WERI-Rb-1 (cell line): ENCODE measurements at regions not wholly inside any gene's neighbourhood (a gene's known extent, or its start where the extent isn't known, plus 50 kb on each side); places are given as distances from the start of the nearest gene placed in this dataset.
"Not testable (repeated sequence)": the region's sequence is repeated elsewhere in the genome, so short reads cannot be mapped to it uniquely, and the experiment has no call there.

Source experiments
- DNase-seq: peaks from one replicate; pipeline ENCODE4 v3.0.0-alpha.2; 2020
- H3K27ac ChIP-seq: fragments of 250-450 bp; sonication (Bioruptor Pico); 2 replicates; pipeline ENCODE4 v1.5.1; 2020; ENCODE audit warnings: mild to moderate bottlenecking, moderate library complexity
- H3K27me3 ChIP-seq: fragments of 250-450 bp; sonication (Bioruptor Pico); 2 replicates; pipeline ENCODE4 v1.5.1; 2021; ENCODE audit warnings: mild to moderate bottlenecking, low read depth, moderate library complexity; ENCODE audit not compliant: insufficient read depth, severe bottlenecking
- H3K36me3 ChIP-seq: fragments of 250-450 bp; sonication (Bioruptor Pico); 2 replicates; pipeline ENCODE4 v1.5.1; 2020; ENCODE audit warnings: mild to moderate bottlenecking, moderate library complexity
- H3K4me3 ChIP-seq: 2 replicates; pipeline ENCODE4 v1.5.1; 2011; ENCODE audit warnings: low read depth, mild to moderate bottlenecking, control low read depth, low read length
- H3K9me3 ChIP-seq: fragments of 250-450 bp; sonication (Bioruptor Pico); 2 replicates; pipeline ENCODE4 v1.5.1; 2021; ENCODE audit warnings: mild to moderate bottlenecking, moderate library complexity; ENCODE audit not compliant: severe bottlenecking
- CTCF ChIP-seq: IDR thresholded peaks from 2 replicates; pipeline ENCODE4 v1.5.1; 2011; ENCODE audit warnings: low read depth, mild to moderate bottlenecking, control low read depth, inconsistent platforms, low read length

DNA sequence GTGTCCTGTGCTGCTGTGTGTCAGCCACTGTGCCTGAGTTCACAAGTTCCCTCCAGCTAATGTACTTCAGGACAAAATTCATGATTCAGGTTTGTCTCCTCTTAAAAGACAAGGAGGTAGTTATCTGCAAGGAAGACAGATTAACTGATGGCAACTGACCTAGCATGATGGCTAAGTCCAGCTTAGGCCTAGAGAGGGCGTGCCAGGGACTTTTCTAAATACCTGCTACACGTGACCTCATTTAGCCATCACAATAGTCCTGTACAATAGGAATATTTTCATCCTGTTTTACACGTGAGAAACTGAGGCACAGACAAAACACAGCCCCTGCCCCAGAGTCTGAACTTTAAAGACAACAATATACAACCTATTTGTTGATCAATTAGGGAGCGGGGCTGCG lies 275.7 kb downstream of the XPNPEP1 start:
- H3K27me3 ChIP-seq: no peaks in the 10 kb centered on the region
- no peaks in the 10 kb centered on the region for H3K36me3 ChIP-seq
- DNase-seq: peak; percentile 52
- peaks cover 2% of the 10 kb centered on the region for H3K9me3 ChIP-seq
- H3K27ac ChIP-seq: no peak overlapping the region
- peak; percentile 63 for TF ChIP-seq CTCF
- H3K4me3 ChIP-seq: no peak overlapping the region

- no peak overlapping the region for H3K27ac ChIP-seq
- no peak for DNase-seq
- no peaks in the 10 kb centered on the region for H3K36me3 ChIP-seq
- no peak for TF ChIP-seq CTCF
- peaks cover 8% of the 10 kb centered on the region for H3K9me3 ChIP-seq
- H3K27me3 ChIP-seq: no peaks in the 10 kb centered on the region
- no peak overlapping the region for H3K4me3 ChIP-seq
Measured at GRCh38 chr10:109633846-109634245, 289.5 kb downstream of the XPNPEP1 start.

GRCh38 chr10:109633017-109633416 lies 290.3 kb downstream of the XPNPEP1 start:
- H3K4me3 ChIP-seq, H3K27ac ChIP-seq, H3K9me3 ChIP-seq, H3K27me3 ChIP-seq, H3K36me3 ChIP-seq, DNase-seq: not testable (repeated sequence)

DNA sequence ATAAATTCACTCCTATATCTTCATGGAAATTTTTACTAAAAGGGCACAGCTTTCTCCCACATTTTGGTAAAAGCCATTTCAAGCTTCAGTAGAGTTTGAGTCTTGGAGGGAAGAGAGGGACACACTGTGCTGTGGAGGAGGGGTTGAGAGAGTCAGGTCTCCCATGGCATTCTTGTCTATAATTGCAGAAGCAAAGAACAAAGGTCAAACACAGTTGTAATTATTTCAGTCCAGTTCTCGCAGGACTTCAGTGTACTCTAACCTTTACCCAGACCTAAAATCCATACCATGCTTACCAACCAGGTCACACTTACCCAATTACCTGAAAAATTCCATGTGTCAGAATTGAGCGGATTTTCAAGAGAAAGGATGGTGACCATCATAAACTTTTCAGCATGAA lies 298.4 kb downstream of the XPNPEP1 start:
- no peak for DNase-seq
- Histone ChIP-seq H3K27ac (no peak overlapping the region), H3K27me3 (no peaks in the 10 kb centered on the region), H3K36me3 (no peaks in the 10 kb centered on the region), H3K9me3 (no peaks in the 10 kb centered on the region), H3K4me3 (no peak overlapping the region)
- TF ChIP-seq CTCF: no peak

DNA sequence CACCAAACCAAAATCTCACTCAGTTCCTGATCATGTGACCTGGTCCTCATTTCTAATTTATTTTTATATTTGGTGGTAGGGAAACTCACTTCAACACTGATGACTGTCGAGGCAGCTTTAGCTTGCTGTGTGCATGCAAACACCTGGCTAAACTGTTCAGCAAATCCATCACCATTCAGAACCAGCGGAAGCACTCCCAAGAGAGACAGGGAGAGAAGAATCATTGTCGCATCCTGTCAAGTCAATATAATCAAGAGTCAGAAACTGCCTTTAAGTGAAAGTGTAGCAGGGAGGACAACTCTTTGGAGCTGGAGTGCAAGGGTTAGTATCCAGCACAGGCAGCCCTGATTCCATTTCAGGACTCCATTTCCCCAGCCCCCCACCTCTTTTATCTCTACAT lies 300.7 kb downstream of the XPNPEP1 start:
- Histone ChIP-seq H3K27me3 (no peaks in the 10 kb centered on the region), H3K27ac (no peak overlapping the region), H3K9me3 (no peaks in the 10 kb centered on the region), H3K36me3 (no peaks in the 10 kb centered on the region), H3K4me3 (no peak overlapping the region)
- no peak for TF ChIP-seq CTCF
- no peak for DNase-seq

- Histone ChIP-seq H3K27me3 (no peaks in the 10 kb centered on the region), H3K9me3 (no peaks in the 10 kb centered on the region), H3K27ac (no peak overlapping the region), H3K36me3 (no peaks in the 10 kb centered on the region), H3K4me3 (no peak overlapping the region)
- DNase-seq: no peak
- no peak for TF ChIP-seq CTCF
Measured at GRCh38 chr10:109620396-109620795, 302.9 kb downstream of the XPNPEP1 start.

DNA sequence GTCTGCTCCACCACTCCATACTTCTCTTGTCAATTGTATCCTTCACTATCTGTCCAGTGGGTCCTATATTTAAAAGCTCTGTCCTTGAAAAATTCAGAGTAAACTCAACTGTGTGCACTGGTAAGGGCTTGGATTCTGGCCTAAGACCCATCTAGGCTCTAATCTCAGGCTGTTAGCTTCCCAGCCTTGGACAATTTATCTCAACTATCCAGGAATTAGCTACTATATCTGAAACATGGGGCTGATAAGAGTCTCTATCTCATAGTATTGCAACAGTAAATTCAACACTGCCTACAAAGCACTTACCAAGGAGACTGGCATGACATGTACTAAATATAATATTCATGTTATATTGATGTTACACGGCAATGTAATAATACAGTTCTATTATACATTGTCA lies 303.4 kb downstream of the XPNPEP1 start:
- no peak overlapping the region for H3K27ac ChIP-seq
- H3K36me3 ChIP-seq: no peaks in the 10 kb centered on the region
- no peaks in the 10 kb centered on the region for H3K9me3 ChIP-seq
- H3K4me3 ChIP-seq: no peak overlapping the region
- H3K27me3 ChIP-seq: no peaks in the 10 kb centered on the region
- TF ChIP-seq CTCF: no peak
- no peak for DNase-seq
